K562 (cell line): ENCODE measurements at regions not wholly inside any gene's neighbourhood (a gene's known extent, or its start where the extent isn't known, plus 50 kb on each side); places are given as distances from the start of the nearest gene placed in this dataset.

ENCODE experiments used
- ATAC-seq: fragments of 200-7000 bp; cut with Tn5 transposase; 3 replicates; pipeline ENCODE4 v1.9.1; 2020; ENCODE audit warnings: moderate library complexity
- BruUV-seq: library from RNA; stranded (reverse); fragments of 400-500 nt; replicated peaks from 2 replicates; lab custom pipeline; 2021; lab: Mats Ljungman, UMichigan
- CTCF ChIA-PET: fragments of 300-600 bp; formaldehyde crosslinking; extraction: SDS; loops from one replicate; lab custom pipeline; 2021; ENCODE audit warnings: low intra/inter-chr PET ratio; lab: Yijun Ruan, JAX
- POLR2A ChIA-PET: fragments of 300-600, 350-650 bp; sonication (Branson Sonifier 250); formaldehyde crosslinking; extraction: SDS; loops from one replicate; lab custom pipeline; 2021; ENCODE audit warnings: antibody characterized with exemption, inconsistent platforms; lab: Yijun Ruan, JAX
- DNase-seq, 4 experiments: peaks; one replicate each; pipeline versions ENCODE4 v3.0.0 to v3.0.0-alpha.2; 2011 to 2018; ENCODE audit warnings: low spot score in 3 of 4, mixed read lengths in 3 of 4; ENCODE audit errors: extremely low read depth in 1 of 4
- FAIRE-seq: peaks from 2 replicates; lab custom pipeline; 2011; peaks lifted over from hg19 to GRCh38; lab: Jason Lieb, UNC
- H2AFZ ChIP-seq: 2 replicates; pipeline ENCODE4 v1.6.0; 2011; ENCODE audit warnings: low read depth, low read length, control low read depth, inconsistent platforms
- H3K27ac ChIP-seq: fragments of 200-600 bp; 3 replicates; pipeline ENCODE4 v1.8.0; 2011; ENCODE audit warnings: low read depth, mild to moderate bottlenecking, control low read depth, inconsistent platforms, low read length, moderate library complexity, mixed read lengths; ENCODE audit errors: extremely low read depth
- H3K27me3 ChIP-seq, 2 experiments: fragments of 300-600 bp in 1 of 2; 2 replicates in 1 of 2; 3 replicates in 1 of 2; pipeline versions ENCODE4 v1.6.0 to v1.8.0; 2011; ENCODE audit warnings: inconsistent platforms in 2 of 2, low read length in 2 of 2, mild to moderate bottlenecking in 1 of 2, mixed read lengths in 1 of 2, moderate library complexity in 1 of 2; ENCODE audit not compliant: control insufficient read depth in 2 of 2, insufficient read depth in 2 of 2
- H3K36me3 ChIP-seq: fragments of 300-600 bp; 3 replicates; pipeline ENCODE4 v1.8.0; 2011; ENCODE audit warnings: mild to moderate bottlenecking, low read length, inconsistent platforms; ENCODE audit not compliant: control insufficient read depth, insufficient read depth
- H3K4me1 ChIP-seq, 2 experiments: fragments of 200-600 bp in 1 of 2; replicated peaks in 1 of 2; 2 replicates in 1 of 2; 3 replicates in 1 of 2; pipeline versions ENCODE4 v1.5.1 to v1.8.0; 2011; ENCODE audit warnings: inconsistent platforms in 2 of 2, low read length in 2 of 2, mild to moderate bottlenecking in 1 of 2, mixed read lengths in 1 of 2, moderate library complexity in 1 of 2; ENCODE audit not compliant: control insufficient read depth in 2 of 2, insufficient read depth in 2 of 2
- H3K4me2 ChIP-seq: 2 replicates; pipeline ENCODE4 v1.6.1; 2011; ENCODE audit warnings: low read length, control low read depth, inconsistent platforms, mixed read lengths; ENCODE audit not compliant: insufficient read depth
- H3K4me3 ChIP-seq: fragments of 200-600 bp; sonication (generic), shearing (Covaris generic); 2 replicates; pipeline ENCODE4 v1.5.1; 2016; ENCODE audit warnings: control low read depth, inconsistent platforms
- H3K79me2 ChIP-seq: fragments of 200-600 bp; 3 replicates; pipeline ENCODE4 v1.8.0; 2011; ENCODE audit warnings: low read length, inconsistent platforms; ENCODE audit not compliant: control insufficient read depth, insufficient read depth
- H3K9ac ChIP-seq, 2 experiments: 2 replicates each; pipeline versions ENCODE4 v1.6.0 to v1.6.1; 2011; ENCODE audit warnings: low read depth in 2 of 2, low read length in 2 of 2, control low read depth in 1 of 2, inconsistent platforms in 1 of 2, mild to moderate bottlenecking in 1 of 2, mixed read lengths in 1 of 2; ENCODE audit not compliant: insufficient read depth in 1 of 2
- H3K9me1 ChIP-seq: one replicate; pipeline ENCODE4 v1.6.0; 2011; ENCODE audit warnings: inconsistent platforms, mild to moderate bottlenecking, low read length, moderate library complexity; ENCODE audit not compliant: control insufficient read depth, insufficient read depth
- H3K9me3 ChIP-seq: replicated peaks from 2 replicates; pipeline ENCODE4 v1.5.1; 2011; ENCODE audit warnings: low read depth, low read length, inconsistent platforms; ENCODE audit not compliant: control insufficient read depth, insufficient read depth
- H4K20me1 ChIP-seq: replicated peaks from 2 replicates; pipeline ENCODE4 v1.6.1; 2011; ENCODE audit warnings: low read length, inconsistent platforms, mixed read lengths; ENCODE audit not compliant: control insufficient read depth, insufficient read depth
- CGGBP1 ChIP-seq: fragments of 250-450 bp; sonication (Bioruptor Pico); IDR thresholded peaks from 2 replicates; pipeline ENCODE4 v1.9.0; 2021; ENCODE audit warnings: mild to moderate bottlenecking
- CHD2 ChIP-seq: IDR thresholded peaks from 2 replicates; pipeline ENCODE4 v1.6.1; 2011; ENCODE audit warnings: low read depth, low read length
- ERF ChIP-seq: fragments of 450-650 bp; formaldehyde crosslinking; IDR thresholded peaks from 2 replicates; pipeline ENCODE4 v1.4.0; 2020; ENCODE audit warnings: mild to moderate bottlenecking, mixed read lengths
- ETV1 ChIP-seq: fragments of 450-650 bp; conservative IDR thresholded peaks from 2 replicates; pipeline ENCODE4 v1.6.1; 2016; ENCODE audit warnings: missing genetic modification characterization, control low read depth, low read depth, missing compliant biosample characterization
- HCFC1 ChIP-seq: IDR thresholded peaks from 2 replicates; pipeline ENCODE4 v1.6.1; 2012; ENCODE audit warnings: low read depth, low read length, improper control_type of control experiment
- KAT7 ChIP-seq: sonication (generic); formaldehyde crosslinking; IDR thresholded peaks from 2 replicates; pipeline ENCODE4 v1.8.0; 2022; ENCODE audit warnings: missing genetic modification reagents, mild to moderate bottlenecking, borderline replicate concordance
- TGIF2 ChIP-seq: sonication (generic); formaldehyde crosslinking; IDR thresholded peaks from 2 replicates; pipeline ENCODE4 v1.8.1; 2022; ENCODE audit warnings: mild to moderate bottlenecking, missing genetic modification reagents, moderate library complexity
- ZBTB1 ChIP-seq: sonication (generic); formaldehyde crosslinking; IDR thresholded peaks from 2 replicates; pipeline ENCODE4 v1.8.1; 2023; ENCODE audit warnings: missing genetic modification reagents, low read depth, mild to moderate bottlenecking, borderline replicate concordance
- ZNF274 ChIP-seq: IDR thresholded peaks from 2 replicates; pipeline ENCODE4 v1.6.1; 2011; ENCODE audit warnings: low read depth, mild to moderate bottlenecking, low read length, moderate library complexity, borderline replicate concordance
- ZNF316 ChIP-seq: fragments of 450-650 bp; IDR thresholded peaks from 2 replicates; pipeline ENCODE4 v1.6.1; 2016
- WGBS: fragments of 100-300 bp; shearing (Covaris generic); methylation state at CpG from one replicate; pipeline ENCODE4 v1.1.6; 2016; ENCODE audit warnings: low coverage, mixed read lengths; ENCODE audit not compliant: insufficient coverage; ENCODE audit errors: missing lambda C conversion rate; 5-methylcytosine and 5-hydroxymethylcytosine counted together
- in situ Hi-C: fragments of 300-500 bp; cut with MboI; formaldehyde crosslinking; loops from 4 replicates; pipeline ENCODE4 v1.15.0; 2018; ENCODE audit warnings: inconsistent platforms, mixed read lengths
- intact Hi-C: fragments of 100-400 bp; cut with micrococcal nuclease; formaldehyde crosslinking; loops from 2 replicates; pipeline ENCODE4 v1.14.2; 2022

DNA sequence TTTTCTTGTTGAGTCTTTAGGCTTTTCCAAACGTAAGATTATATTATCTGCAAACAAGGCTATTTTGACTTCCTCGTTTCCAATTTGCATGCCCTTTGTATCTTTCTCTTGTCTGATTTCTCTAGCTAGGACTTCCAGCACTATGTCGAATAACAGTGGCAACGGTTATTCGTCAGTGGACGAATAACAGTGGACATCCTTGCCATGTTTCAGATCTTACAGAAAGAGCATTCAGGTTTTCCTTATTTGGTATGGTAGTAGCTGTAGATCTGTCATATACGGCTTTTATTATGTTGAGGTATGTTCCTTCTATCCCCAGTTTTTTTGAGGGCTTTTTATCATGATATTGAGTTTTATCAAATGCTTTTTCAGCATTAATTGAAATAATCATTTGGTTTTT lies 634.6 kb upstream of the ADGRL3 start:
- TF ChIP-seq ZNF274, result no peak
- TF ChIP-seq HCFC1, result no peak
- no peak for TF ChIP-seq CHD2
- TF ChIP-seq ETV1 (tag), result no peak
- no peak for TF ChIP-seq ERF (CRISPR knock-in tag)
- no peak for TF ChIP-seq KAT7 (CRISPR knock-in tag)
- no TSS peak for BruUV-seq
- H4K20me1 ChIP-seq, result no peaks in the 10 kb centered on the region
- no peaks in the 10 kb centered on the region; the same call in none of the 2 replicates for H3K9me3 ChIP-seq
- H3K4me1 ChIP-seq, result no peaks in the 10 kb centered on the region
- no peaks in the 10 kb centered on the region for H3K36me3 ChIP-seq
- no peak for DNase-seq
- in situ Hi-C loops (no loop called here), intact Hi-C loops (no loop called here)
- no peaks in the 10 kb centered on the region for H3K79me2 ChIP-seq
- H3K27ac ChIP-seq, result no peak overlapping the region
- no peak overlapping the region for H3K4me2 ChIP-seq
- no peak for FAIRE-seq
- 0% methylated on average over 7 of the region's 7 CpGs for WGBS
- ChIA-PET POLR2A (no interaction called here), CTCF (no interaction called here)
- no peaks in the 10 kb centered on the region for H3K9me1 ChIP-seq
- H3K9ac ChIP-seq, result no peak overlapping the region
- H2AFZ ChIP-seq, result no peak overlapping the region
- H3K27me3 ChIP-seq, result no peaks in the 10 kb centered on the region
- H3K4me3 ChIP-seq, result no peak overlapping the region
- no peak for ATAC-seq

DNA sequence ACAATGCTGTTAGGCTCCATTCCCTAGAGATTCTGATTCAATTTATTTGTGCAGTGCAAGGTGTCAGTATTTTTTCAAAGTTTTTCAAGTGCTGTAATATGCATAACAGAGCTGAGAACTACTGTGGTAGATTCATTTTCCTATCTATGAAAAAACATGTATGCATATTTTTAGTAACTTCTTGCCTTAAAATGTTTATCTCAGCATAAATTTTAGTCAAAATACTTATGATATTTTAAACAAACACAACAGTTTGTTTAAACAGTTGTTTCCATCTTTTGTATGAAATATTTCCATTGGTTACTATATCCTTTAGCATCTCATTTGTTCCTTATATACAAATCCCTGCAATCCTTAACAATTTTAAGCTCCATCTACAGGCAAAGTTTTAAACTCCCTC lies 624.8 kb upstream of the ADGRL3 start:
- ATAC-seq, result no peak
- H3K79me2 ChIP-seq, result no peaks in the 10 kb centered on the region
- H2AFZ ChIP-seq, result no peak overlapping the region
- H3K4me3 ChIP-seq, result no peak overlapping the region
- no peaks in the 10 kb centered on the region for H3K4me1 ChIP-seq
- H3K27ac ChIP-seq, result no peak overlapping the region
- intact Hi-C loops, result no loop called here
- no peak for TF ChIP-seq TGIF2 (CRISPR knock-in tag)
- TF ChIP-seq CGGBP1 (CRISPR knock-in tag), result no peak
- peak; percentile 39; the same call in 1 of the 2 replicates for TF ChIP-seq ZNF316
- no peak for TF ChIP-seq ZBTB1 (CRISPR knock-in tag)
- H4K20me1 ChIP-seq, result no peaks in the 10 kb centered on the region
- ChIA-PET POLR2A (no interaction called here), CTCF (no interaction called here)
- H3K9me3 ChIP-seq, result peaks cover 2% of the 10 kb centered on the region; the same call in 1 of the 2 replicates
- no peaks in the 10 kb centered on the region for H3K36me3 ChIP-seq
- in situ Hi-C loops, result no loop called here
- H3K9ac ChIP-seq, result no peak overlapping the region
- no peak for DNase-seq
- H3K9me1 ChIP-seq, result no peaks in the 10 kb centered on the region
- BruUV-seq, result no TSS peak
- no peak overlapping the region for H3K4me2 ChIP-seq
- no peaks in the 10 kb centered on the region for H3K27me3 ChIP-seq
- no peak for FAIRE-seq
